Lung (tissue), 11 donors: ENCODE measurements at regions not wholly inside any gene's neighbourhood (a gene's known extent, or its start where the extent isn't known, plus 50 kb on each side); places are given as distances from the start of the nearest gene placed in this dataset.

ENCODE experiments used
- ATAC-seq: fragments of 200-7000 bp; cut with Tn5 transposase; one replicate; pipeline ENCODE4 v1.9.1; 2020; ENCODE audit warnings: moderate number of reproducible peaks; ENCODE audit not compliant: insufficient read depth, low FRiP score
- DNase-seq, 3 donors: peaks; one replicate each; pipeline ENCODE4 v3.0.0-alpha.2; 2013 to 2017
- H3K27ac ChIP-seq, 2 donors: one replicate each; pipeline ENCODE4 v1.5.1; 2013; ENCODE audit warnings: mild to moderate bottlenecking in 2 of 2, moderate library complexity in 2 of 2, control low read depth in 1 of 2, inconsistent platforms in 1 of 2, low read depth in 1 of 2, low read length in 1 of 2
- H3K27me3 ChIP-seq, 3 donors: one replicate each; pipeline ENCODE4 v1.5.1; 2013; ENCODE audit warnings: low read length in 2 of 3; ENCODE audit not compliant: control insufficient read depth in 3 of 3, insufficient read depth in 3 of 3
- H3K36me3 ChIP-seq, 4 donors: one replicate each; pipeline ENCODE4 v1.5.1; 2013; ENCODE audit warnings: low read length in 4 of 4, mild to moderate bottlenecking in 1 of 4, moderate library complexity in 1 of 4; ENCODE audit not compliant: control insufficient read depth in 4 of 4, insufficient read depth in 4 of 4
- H3K4me1 ChIP-seq, 5 donors: one replicate each; pipeline ENCODE4 v1.5.1; 2013; ENCODE audit warnings: low read length in 5 of 5, mild to moderate bottlenecking in 2 of 5, moderate library complexity in 1 of 5; ENCODE audit not compliant: control insufficient read depth in 5 of 5, insufficient read depth in 5 of 5
- H3K4me3 ChIP-seq: one replicate; pipeline ENCODE4 v1.5.1; 2013; ENCODE audit warnings: mild to moderate bottlenecking, control low read depth, moderate library complexity
- H3K9ac ChIP-seq, 2 donors: one replicate each; pipeline ENCODE4 v1.5.1; 2013; ENCODE audit warnings: low read length in 2 of 2, control low read depth in 1 of 2; ENCODE audit not compliant: insufficient read depth in 1 of 2
- H3K9me3 ChIP-seq, 4 donors: one replicate each; pipeline ENCODE4 v1.5.1; 2013; ENCODE audit warnings: low read length in 3 of 4, mild to moderate bottlenecking in 1 of 4, moderate library complexity in 1 of 4; ENCODE audit not compliant: control insufficient read depth in 4 of 4, insufficient read depth in 3 of 4
- WGBS, 2 donors: extraction: QIAGEN DNeasy Blood & Tissue Kit; methylation state at CpG; one replicate each; pipeline ENCODE4 v1.1.7; 2013; 5-methylcytosine and 5-hydroxymethylcytosine counted together
- TF ChIP-seq, protein P1 (sequence below): IDR thresholded peaks from 2 replicates; pipeline ENCODE4 v1.5.1; 2012; ENCODE audit warnings: mild to moderate bottlenecking; ENCODE audit errors: control extremely low read depth, extremely low read depth
- donor health status: control.
- donor health status: control.
- donor health status: Bipolar disorder and iron deficiency.
- donor health status: healthy.
- donor health status: DM: yes; HTN: yes; CAD: no.

DNA sequence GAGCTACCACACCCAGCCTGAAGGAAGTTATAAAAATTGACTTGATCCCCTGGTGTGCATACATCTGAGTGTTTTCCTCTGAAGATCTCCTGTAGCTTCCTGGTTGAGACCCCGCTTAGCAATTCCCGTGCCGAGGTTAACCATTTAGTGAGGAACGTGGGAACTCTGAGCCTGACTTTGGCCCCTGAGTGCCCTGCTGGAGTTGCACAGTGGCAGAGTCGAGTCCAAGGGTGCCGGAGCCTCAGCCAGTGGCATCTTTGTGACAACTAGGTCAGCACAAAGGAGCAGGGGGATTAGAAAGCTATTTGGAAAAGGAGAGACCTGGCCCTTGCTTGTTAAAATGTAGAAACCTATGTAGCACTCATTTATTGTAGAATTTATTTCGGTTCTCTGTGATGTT lies 561.2 kb upstream of the SALL3 start:
- Histone ChIP-seq H3K36me3 (no peaks in the 10 kb centered on the region), H3K27ac (no peak overlapping the region), H3K27me3 (no peaks in the 10 kb centered on the region), H3K4me1 (peaks cover 0 to 21% (median 3%) of the 10 kb centered on the region in 5 donors), H3K4me3 (no peak overlapping the region), H3K9me3 (peaks cover 0 to 2% (median 0%) of the 10 kb centered on the region in 4 donors), H3K9ac (no peak overlapping the region)
- WGBS, 2 donors, result 79 to 91% methylated on average over 7 of the region's 7 CpGs
- DNase-seq, result no peak
- TF ChIP-seq, protein P1, sequence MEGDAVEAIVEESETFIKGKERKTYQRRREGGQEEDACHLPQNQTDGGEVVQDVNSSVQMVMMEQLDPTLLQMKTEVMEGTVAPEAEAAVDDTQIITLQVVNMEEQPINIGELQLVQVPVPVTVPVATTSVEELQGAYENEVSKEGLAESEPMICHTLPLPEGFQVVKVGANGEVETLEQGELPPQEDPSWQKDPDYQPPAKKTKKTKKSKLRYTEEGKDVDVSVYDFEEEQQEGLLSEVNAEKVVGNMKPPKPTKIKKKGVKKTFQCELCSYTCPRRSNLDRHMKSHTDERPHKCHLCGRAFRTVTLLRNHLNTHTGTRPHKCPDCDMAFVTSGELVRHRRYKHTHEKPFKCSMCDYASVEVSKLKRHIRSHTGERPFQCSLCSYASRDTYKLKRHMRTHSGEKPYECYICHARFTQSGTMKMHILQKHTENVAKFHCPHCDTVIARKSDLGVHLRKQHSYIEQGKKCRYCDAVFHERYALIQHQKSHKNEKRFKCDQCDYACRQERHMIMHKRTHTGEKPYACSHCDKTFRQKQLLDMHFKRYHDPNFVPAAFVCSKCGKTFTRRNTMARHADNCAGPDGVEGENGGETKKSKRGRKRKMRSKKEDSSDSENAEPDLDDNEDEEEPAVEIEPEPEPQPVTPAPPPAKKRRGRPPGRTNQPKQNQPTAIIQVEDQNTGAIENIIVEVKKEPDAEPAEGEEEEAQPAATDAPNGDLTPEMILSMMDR, result no peak
- no peak for ATAC-seq

DNA sequence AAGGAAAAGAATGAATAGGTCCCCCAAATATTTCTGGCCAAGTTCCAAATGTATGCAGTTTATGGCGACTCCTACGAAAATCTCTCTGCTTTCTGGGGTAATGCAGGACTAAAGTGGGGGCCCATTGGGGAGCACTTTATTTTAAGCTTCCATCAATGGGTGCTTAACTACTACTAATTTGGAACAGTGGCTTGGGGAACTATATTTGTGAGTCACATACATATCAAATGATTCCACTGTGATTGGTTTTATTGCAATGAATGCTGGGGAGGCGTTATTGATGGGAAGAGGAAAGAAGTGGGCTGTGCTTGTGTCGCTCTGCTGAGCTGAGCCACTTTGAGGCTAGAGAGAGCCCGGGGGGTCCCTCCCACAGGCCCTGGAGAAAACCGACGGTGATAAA lies 560.4 kb upstream of the SALL3 start:
- no peak overlapping the region for H3K9ac ChIP-seq
- DNase-seq, result no peak
- no peaks in the 10 kb centered on the region for H3K27me3 ChIP-seq
- TF ChIP-seq, protein P1, result no peak
- 78% methylated on average over 7 of the region's 7 CpGs for WGBS, 2 donors
- ATAC-seq, result no peak
- peaks cover 0 to 2% (median 0%) of the 10 kb centered on the region in 4 donors for H3K9me3 ChIP-seq
- peaks cover 0 to 29% (median 3%) of the 10 kb centered on the region in 5 donors for H3K4me1 ChIP-seq
- no peak overlapping the region for H3K4me3 ChIP-seq
- H3K36me3 ChIP-seq, result no peaks in the 10 kb centered on the region
- H3K27ac ChIP-seq, result no peak overlapping the region

DNA sequence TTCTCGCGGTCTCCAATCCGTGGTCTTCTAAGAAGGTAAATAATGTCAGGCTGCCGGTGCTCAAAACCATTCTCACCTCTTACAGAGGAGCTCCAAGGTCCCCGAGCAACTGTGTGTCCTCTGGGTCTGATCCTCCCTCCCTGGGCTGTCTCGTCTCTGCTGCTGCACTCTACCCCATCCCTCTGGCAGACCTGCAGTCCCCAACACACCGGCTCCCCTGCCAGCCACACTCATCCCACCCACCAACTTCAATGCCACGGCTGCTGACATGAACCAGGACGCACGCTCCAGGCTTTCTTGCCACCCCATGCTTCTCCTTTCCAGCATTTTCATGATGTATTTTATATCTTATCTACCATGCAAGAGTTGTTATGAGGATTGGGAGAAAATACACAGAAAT lies 559.5 kb upstream of the SALL3 start:
- 83 to 85% methylated on average over 10 of the region's 10 CpGs for WGBS, 2 donors
- no peak for ATAC-seq

DNA sequence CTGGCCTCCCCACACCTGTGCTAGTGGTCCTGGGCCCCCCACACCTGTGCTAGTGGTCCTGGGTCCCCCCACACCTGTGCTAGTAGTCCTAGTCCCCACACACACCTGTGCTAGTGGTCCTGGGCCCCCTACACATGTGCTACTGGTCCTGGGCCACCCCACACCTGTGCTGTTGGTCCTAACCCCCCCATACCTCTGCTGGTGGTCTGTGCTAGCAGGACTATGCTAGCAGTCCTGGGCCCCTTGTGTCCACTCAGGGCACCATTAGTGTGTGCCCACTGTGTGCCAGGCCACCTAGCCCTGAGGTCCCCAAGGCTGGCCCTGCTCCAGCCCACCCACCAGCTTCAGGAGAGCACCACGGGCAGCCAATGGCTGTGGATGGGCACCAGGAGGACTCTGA lies 558.2 kb upstream of the SALL3 start:
- TF ChIP-seq, protein P1, result no peak
- Histone ChIP-seq H3K9ac (no peak overlapping the region), H3K27ac (no peak overlapping the region), H3K27me3 (no peaks in the 10 kb centered on the region), H3K4me1 (peaks cover 0 to 49% (median 8%) of the 10 kb centered on the region in 5 donors), H3K4me3 (no peak overlapping the region), H3K36me3 (no peaks in the 10 kb centered on the region), H3K9me3 (no peaks in the 10 kb centered on the region)
- DNase-seq (no peak), ATAC-seq (peak; percentile 25)
- 73 to 80% methylated on average over 1 of the region's 1 CpG for WGBS, 2 donors

More for the DNA sequence above, 559.5 kb upstream of the SALL3 start:
- Histone ChIP-seq H3K4me3 (no peak overlapping the region), H3K27me3 (no peaks in the 10 kb centered on the region), H3K9ac (no peak overlapping the region), H3K9me3 (no peaks in the 10 kb centered on the region), H3K4me1 (peaks cover 0 to 38% (median 8%) of the 10 kb centered on the region in 5 donors), H3K27ac (no peak overlapping the region), H3K36me3 (no peaks in the 10 kb centered on the region)
- no peak for DNase-seq
- TF ChIP-seq, protein P1, result no peak
